ENCODE measurements at regions not wholly inside any gene's neighbourhood (a gene's known extent, or its start where the extent isn't known, plus 50 kb on each side); places are given as distances from the start of the nearest gene placed in this dataset.
A peak's percentile ranks its signal among the peaks of the same experiment; 100 is the strongest.

DNA sequence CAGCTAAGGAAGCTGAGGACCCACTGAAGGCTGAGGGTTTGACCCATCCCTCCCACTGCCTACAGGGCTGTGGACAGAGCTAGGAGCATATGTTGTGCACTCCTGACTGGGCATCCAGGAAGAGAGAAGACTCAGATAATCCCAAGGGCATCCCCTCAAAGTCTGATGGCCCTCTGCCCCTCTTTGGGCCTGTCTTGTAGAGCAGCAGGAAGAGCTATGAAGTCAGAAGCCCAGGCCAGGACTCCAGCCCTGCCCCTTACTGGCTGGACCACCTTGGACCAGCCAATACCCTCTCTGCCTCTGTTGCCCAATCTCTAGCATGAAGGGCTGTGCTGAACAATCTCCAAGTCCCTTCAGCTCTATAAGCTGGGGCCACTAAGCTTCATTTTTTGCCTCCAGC lies 210.8 kb downstream of the RPLP1 start (continued):
- no peak for TF ChIP-seq RCOR1 (IDR thresholded peaks at IDR 0.05; ENCODE audit: low read length)

DNA sequence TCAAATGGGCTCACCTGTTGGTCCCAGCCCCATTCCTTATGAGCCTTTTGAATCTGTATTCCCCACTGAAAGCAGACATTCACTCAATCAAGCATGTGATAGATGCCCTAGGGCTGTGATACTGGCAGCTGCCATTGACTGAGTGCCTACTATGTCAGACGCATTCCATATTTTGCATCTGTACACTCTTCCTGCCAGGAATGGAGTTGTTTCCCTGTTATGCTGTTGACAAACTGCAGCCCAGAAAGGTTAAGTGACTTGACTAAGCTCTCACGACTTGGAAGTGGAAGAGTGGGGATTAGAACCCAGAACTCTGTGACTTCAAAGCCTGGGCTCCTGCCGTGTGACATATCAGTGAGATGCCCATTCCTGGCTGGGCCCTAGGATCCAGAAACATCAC lies 211.4 kb downstream of the RPLP1 start:
- H3K9me3 ChIP-seq, result no peaks in the 10 kb centered on the region
- no peaks in the 10 kb centered on the region for H3K36me3 ChIP-seq (replicated peaks in 1 of 2; ENCODE audit: control insufficient read depth in 1 of 2, insufficient read depth in 2 of 2, low read length in 1 of 2)
- H3K9ac ChIP-seq, result no peak overlapping the region
- no peak overlapping the region for H3K27ac ChIP-seq (ENCODE audit: low read depth in 2 of 2, low read length in 1 of 2)
- H3K4me2 ChIP-seq, result no peak overlapping the region
- H3K4me3 ChIP-seq (ENCODE audit: low read depth in 2 of 2, low read length in 1 of 2), result no peak overlapping the region
- no peaks in the 10 kb centered on the region for H3F3A ChIP-seq (replicated peaks; ENCODE audit: insufficient read depth)
- ChIA-PET CTCF (no interaction called here), POLR2A (no interaction called here)
- WGBS (ENCODE audit: low lambda C conversion rate), result 40% methylated on average over 3 of the region's 3 CpGs
- no peaks in the 10 kb centered on the region for H4K20me1 ChIP-seq (ENCODE audit: insufficient read depth)
- DNase-seq, result no peak
- peaks cover 13% of the 10 kb centered on the region; the same call in 1 of the 2 replicates for H3K27me3 ChIP-seq (ENCODE audit: insufficient read depth)
- H3K79me2 ChIP-seq (ENCODE audit: insufficient read depth), result no peaks in the 10 kb centered on the region
- H3K4me1 ChIP-seq (ENCODE audit: control insufficient read depth in 1 of 2, insufficient read depth in 2 of 2, low read depth in 1 of 2, low read length in 1 of 2), result peaks cover 0 to 22% of the 10 kb centered on the region in 2 experiments; a peak in 1 of 4 replicates
- TF ChIP-seq, protein P1, sequence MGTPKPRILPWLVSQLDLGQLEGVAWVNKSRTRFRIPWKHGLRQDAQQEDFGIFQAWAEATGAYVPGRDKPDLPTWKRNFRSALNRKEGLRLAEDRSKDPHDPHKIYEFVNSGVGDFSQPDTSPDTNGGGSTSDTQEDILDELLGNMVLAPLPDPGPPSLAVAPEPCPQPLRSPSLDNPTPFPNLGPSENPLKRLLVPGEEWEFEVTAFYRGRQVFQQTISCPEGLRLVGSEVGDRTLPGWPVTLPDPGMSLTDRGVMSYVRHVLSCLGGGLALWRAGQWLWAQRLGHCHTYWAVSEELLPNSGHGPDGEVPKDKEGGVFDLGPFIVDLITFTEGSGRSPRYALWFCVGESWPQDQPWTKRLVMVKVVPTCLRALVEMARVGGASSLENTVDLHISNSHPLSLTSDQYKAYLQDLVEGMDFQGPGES (IDR thresholded peaks at IDR 0.05; ENCODE audit: low read depth, low read length), result no peak
- TF ChIP-seq EZH2phosphoT487 (IDR thresholded peaks at IDR 0.05; ENCODE audit: borderline replicate concordance, low read depth), result no peak
- TF ChIP-seq, protein P2, sequence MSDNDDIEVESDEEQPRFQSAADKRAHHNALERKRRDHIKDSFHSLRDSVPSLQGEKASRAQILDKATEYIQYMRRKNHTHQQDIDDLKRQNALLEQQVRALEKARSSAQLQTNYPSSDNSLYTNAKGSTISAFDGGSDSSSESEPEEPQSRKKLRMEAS (IDR thresholded peaks at IDR 0.05; ENCODE audit: low read depth), result no peak
- H3K9me2 ChIP-seq, result no peaks in the 10 kb centered on the region
- no peak overlapping the region for H2AFZ ChIP-seq (ENCODE audit: low read depth)

DNA sequence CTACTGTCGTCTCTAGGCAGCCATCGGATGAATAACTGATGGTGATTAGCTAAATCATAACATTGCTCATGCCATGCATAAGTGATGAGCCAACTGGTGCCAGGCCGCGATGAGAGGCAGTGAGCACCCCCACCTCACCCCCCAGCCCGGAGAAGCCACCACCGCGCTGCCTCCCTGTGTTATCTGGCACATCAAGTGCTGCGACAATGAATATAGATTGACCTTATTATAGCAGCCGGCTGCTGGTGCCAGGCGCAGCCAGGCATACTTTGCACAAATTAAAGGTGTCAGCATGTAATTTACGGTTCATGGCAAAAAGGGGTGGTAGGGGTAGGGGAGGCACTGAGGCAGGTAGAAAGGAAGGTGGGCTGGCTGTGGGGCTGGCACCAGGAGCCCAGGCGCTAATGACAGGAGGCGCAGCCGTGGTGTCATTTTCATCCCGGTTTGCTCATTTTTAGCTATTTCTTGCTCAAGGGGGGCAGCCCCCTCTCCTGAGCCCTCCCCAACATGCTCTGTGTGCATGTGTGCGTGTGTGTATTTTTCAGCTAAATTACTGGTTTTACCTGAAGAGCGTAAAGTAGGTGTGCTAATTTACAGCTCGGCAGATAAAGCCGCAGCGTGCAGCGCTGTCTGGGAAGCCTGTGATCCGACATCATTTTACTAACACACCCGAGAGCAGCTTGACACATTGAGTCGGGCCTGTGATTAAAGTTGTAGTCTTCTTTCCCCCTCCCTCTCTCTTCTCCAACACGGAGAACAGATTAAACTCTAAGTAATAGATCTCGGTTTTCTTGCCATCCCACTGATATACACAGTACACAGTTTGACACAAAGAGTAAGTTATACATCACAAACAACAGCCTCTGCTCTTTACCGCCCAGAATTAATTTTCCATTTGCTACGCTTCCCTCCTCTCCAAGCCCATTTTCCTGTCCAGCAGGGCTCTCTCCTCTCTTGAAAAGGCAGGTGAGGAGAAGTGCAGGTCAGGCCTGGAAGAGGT lies 212.3 kb downstream of the RPLP1 start:
- peaks cover 8% of the 10 kb centered on the region; the same call in 1 of the 2 replicates for H3K27me3 ChIP-seq (ENCODE audit: insufficient read depth)
- peak; percentile 45 for DNase-seq
- H3K9me2 ChIP-seq, result no peaks in the 10 kb centered on the region
- 63% methylated on average over 28 of the region's 28 CpGs for WGBS (ENCODE audit: low lambda C conversion rate)
- H3F3A ChIP-seq (replicated peaks; ENCODE audit: insufficient read depth), result no peaks in the 10 kb centered on the region
- H4K20me1 ChIP-seq (ENCODE audit: insufficient read depth), result no peaks in the 10 kb centered on the region
- H3K27ac ChIP-seq (ENCODE audit: low read depth in 2 of 2, low read length in 1 of 2), result no peak overlapping the region
- ChIA-PET POLR2A (no interaction called here), CTCF (no interaction called here)
- no peaks in the 10 kb centered on the region for H3K9me3 ChIP-seq
- H3K9ac ChIP-seq, result no peak overlapping the region
- no peaks in the 10 kb centered on the region for H3K36me3 ChIP-seq (replicated peaks in 1 of 2; ENCODE audit: control insufficient read depth in 1 of 2, insufficient read depth in 2 of 2, low read length in 1 of 2)
- H3K4me1 ChIP-seq (ENCODE audit: control insufficient read depth in 1 of 2, insufficient read depth in 2 of 2, low read depth in 1 of 2, low read length in 1 of 2), result peaks cover 0 to 22% of the 10 kb centered on the region in 2 experiments; a peak in 1 of 4 replicates
- no peak overlapping the region for H3K4me2 ChIP-seq
- H3K79me2 ChIP-seq (ENCODE audit: insufficient read depth), result no peaks in the 10 kb centered on the region
- H3K4me3 ChIP-seq (ENCODE audit: low read depth in 2 of 2, low read length in 1 of 2), result no peak overlapping the region
- no peak overlapping the region for H2AFZ ChIP-seq (ENCODE audit: low read depth)
- TF ChIP-seq, protein P3, sequence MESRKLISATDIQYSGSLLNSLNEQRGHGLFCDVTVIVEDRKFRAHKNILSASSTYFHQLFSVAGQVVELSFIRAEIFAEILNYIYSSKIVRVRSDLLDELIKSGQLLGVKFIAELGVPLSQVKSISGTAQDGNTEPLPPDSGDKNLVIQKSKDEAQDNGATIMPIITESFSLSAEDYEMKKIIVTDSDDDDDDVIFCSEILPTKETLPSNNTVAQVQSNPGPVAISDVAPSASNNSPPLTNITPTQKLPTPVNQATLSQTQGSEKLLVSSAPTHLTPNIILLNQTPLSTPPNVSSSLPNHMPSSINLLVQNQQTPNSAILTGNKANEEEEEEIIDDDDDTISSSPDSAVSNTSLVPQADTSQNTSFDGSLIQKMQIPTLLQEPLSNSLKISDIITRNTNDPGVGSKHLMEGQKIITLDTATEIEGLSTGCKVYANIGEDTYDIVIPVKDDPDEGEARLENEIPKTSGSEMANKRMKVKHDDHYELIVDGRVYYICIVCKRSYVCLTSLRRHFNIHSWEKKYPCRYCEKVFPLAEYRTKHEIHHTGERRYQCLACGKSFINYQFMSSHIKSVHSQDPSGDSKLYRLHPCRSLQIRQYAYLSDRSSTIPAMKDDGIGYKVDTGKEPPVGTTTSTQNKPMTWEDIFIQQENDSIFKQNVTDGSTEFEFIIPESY (IDR thresholded peaks at IDR 0.05; ENCODE audit: borderline replicate concordance, low read depth), result no peak
- TF ChIP-seq GATA2 (CRISPR knock-in tag; IDR thresholded peaks at IDR 0.05), result peak; percentile 86
- TF ChIP-seq MEF2A (IDR thresholded peaks at IDR 0.05; ENCODE audit: borderline replicate concordance, low read depth), result no peak

Data from SK-N-SH (cell line).